ENCODE measurements at regions not wholly inside any gene's neighbourhood (a gene's known extent, or its start where the extent isn't known, plus 50 kb on each side); places are given as distances from the start of the nearest gene placed in this dataset.

DNA sequence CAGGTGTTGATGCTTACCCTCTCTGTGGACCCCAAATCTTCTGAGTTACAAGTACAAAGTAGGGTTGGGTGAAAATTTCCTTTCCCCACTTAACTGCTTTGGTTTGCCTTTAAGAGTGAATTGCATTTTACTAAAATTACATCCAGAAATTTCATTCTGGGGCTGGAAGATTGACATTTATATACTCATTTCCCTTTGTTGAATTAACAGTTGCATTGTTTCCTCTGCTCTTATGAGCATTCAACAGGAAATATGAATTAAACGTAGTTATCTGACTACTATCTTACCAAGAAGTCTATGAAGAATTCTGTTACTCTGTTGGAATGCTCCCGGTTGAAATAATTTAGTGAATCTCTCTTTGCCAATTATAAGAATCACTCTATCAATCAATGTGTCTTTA, 1231.1 kb upstream of the NXPH2 start:
- H3K9me3 ChIP-seq = no peaks in the 10 kb centered on the region
- 57 to 72% (median 69%) methylated on average over 2 of the region's 2 CpGs for WGBS, 5 donors
- H3K36me3 ChIP-seq = no peaks in the 10 kb centered on the region
- intact Hi-C loops (cut with DNase I; ENCODE audit: low total_unique reads) = no loop called here
- no peak overlapping the region for H3K4me3 ChIP-seq
- TF ChIP-seq EP300 (IDR thresholded peaks at IDR 0.05) (no peak), POLR2AphosphoS5 (IDR thresholded peaks at IDR 0.05) (no peak), POLR2A (IDR thresholded peaks at IDR 0.05) (no peak)
- TF ChIP-seq, protein P1, sequence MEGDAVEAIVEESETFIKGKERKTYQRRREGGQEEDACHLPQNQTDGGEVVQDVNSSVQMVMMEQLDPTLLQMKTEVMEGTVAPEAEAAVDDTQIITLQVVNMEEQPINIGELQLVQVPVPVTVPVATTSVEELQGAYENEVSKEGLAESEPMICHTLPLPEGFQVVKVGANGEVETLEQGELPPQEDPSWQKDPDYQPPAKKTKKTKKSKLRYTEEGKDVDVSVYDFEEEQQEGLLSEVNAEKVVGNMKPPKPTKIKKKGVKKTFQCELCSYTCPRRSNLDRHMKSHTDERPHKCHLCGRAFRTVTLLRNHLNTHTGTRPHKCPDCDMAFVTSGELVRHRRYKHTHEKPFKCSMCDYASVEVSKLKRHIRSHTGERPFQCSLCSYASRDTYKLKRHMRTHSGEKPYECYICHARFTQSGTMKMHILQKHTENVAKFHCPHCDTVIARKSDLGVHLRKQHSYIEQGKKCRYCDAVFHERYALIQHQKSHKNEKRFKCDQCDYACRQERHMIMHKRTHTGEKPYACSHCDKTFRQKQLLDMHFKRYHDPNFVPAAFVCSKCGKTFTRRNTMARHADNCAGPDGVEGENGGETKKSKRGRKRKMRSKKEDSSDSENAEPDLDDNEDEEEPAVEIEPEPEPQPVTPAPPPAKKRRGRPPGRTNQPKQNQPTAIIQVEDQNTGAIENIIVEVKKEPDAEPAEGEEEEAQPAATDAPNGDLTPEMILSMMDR (IDR thresholded peaks at IDR 0.05) = no peak
- no peaks in the 10 kb centered on the region for H3K27me3 ChIP-seq
- DNase-seq = no peak
- H3K4me1 ChIP-seq = no peaks in the 10 kb centered on the region
- no peak overlapping the region for H3K27ac ChIP-seq

DNA sequence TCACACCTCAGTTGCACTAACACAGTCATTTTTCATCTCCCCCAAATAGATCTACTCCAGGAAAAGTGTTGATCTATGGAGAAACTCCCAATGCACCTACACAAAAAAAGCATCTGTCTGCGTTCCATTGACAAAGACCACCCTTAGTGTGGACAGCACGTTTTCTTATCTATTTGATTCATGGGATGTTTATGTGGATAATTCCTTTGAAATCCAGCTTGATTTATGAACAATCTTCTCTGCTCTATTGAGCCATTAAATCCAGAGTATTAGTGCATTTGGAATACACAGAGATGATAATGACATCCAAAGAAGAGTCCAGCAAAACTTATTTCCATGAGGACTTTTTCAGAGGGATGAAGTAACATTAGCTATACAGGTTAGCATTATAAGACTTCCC, 1221.9 kb upstream of the NXPH2 start:
- WGBS, 5 donors = 38 to 58% (median 47%) methylated on average over 2 of the region's 2 CpGs
- intact Hi-C loops (cut with DNase I; ENCODE audit: low total_unique reads) = no loop called here
- TF ChIP-seq, protein P1 (IDR thresholded peaks at IDR 0.05) = no peak
- no peak for TF ChIP-seq POLR2A (IDR thresholded peaks at IDR 0.05)
- no peak for TF ChIP-seq POLR2AphosphoS5 (IDR thresholded peaks at IDR 0.05)
- TF ChIP-seq EP300 (IDR thresholded peaks at IDR 0.05) = no peak

DNA sequence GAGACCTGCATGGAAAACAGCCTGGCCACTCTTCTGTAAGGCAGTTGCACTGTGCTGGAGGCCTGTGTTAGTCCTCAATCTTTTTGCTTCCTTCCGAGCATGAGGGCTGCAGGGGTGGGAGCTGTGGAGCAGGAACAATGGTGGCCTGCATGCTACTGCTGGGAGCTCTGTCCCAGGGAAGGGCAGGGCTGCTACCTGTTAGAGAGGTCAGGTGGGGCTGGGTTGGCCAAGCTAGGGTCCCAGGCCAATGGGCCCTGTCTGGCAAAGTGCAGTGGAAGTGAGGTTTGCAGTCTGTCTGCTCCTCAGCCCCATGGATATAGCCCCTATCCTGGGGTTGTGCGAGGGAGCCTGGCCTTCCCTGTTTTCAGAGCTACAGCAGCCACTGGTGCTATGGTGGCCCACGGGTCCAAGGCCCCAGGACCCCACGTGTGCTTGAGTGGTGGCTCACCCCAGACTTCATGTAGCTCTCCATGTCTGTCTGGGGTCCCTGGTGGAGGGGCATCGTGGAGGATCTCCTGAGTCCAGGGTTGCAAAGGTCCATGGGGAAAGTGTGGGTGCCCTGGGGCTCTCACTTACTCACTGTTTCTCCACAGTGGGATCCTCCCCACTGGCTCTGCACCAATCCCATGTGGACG, 1212.6 kb upstream of the NXPH2 start:
- TF ChIP-seq EP300 (IDR thresholded peaks at IDR 0.05) (no peak), POLR2AphosphoS5 (IDR thresholded peaks at IDR 0.05) (no peak), POLR2A (IDR thresholded peaks at IDR 0.05) (no peak)
- TF ChIP-seq, protein P1 (IDR thresholded peaks at IDR 0.05) = no peak
- H3K27ac ChIP-seq = no peak overlapping the region
- intact Hi-C loops (cut with DNase I; ENCODE audit: low total_unique reads) = no loop called here
- no peaks in the 10 kb centered on the region for H3K4me1 ChIP-seq
- WGBS, 5 donors = 83 to 97% (median 94%) methylated on average over 3 to 6 of the region's 6 CpGs
- H3K36me3 ChIP-seq = no peaks in the 10 kb centered on the region
- no peaks in the 10 kb centered on the region for H3K27me3 ChIP-seq
- no peak for DNase-seq
- peaks cover 0 to 12% (median 0%) of the 10 kb centered on the region in 4 donors for H3K9me3 ChIP-seq
- no peak overlapping the region for H3K4me3 ChIP-seq

More for the DNA sequence above, 1221.9 kb upstream of the NXPH2 start:
- Histone ChIP-seq H3K9me3 (no peaks in the 10 kb centered on the region), H3K4me3 (no peak overlapping the region), H3K4me1 (no peaks in the 10 kb centered on the region), H3K27me3 (no peaks in the 10 kb centered on the region), H3K27ac (no peak overlapping the region), H3K36me3 (no peaks in the 10 kb centered on the region)
- DNase-seq = no peak

DNA sequence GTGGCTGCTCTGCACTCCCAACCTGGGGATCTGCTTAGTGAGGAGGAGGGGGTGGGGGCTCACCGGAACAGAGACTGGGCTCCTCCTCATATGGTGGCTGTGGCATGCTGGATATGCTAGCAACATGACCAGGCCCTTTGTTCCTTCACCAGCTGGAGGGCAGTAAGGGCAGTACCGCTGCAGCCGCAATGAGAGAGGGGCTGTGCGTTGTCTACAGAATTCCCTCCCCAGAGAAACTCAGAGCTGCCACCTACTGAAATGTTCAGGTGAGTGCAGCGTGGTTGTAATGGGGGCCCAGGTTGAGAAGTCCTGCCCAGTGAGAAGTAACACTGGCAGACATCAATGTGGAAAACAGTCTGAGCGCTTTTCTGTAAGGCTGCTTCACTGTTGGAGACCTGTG, 1211.9 kb upstream of the NXPH2 start:
- TF ChIP-seq POLR2A (IDR thresholded peaks at IDR 0.05) (no peak), POLR2AphosphoS5 (IDR thresholded peaks at IDR 0.05) (no peak), EP300 (IDR thresholded peaks at IDR 0.05) (no peak)
- TF ChIP-seq, protein P1 (IDR thresholded peaks at IDR 0.05) = no peak
- intact Hi-C loops (cut with DNase I; ENCODE audit: low total_unique reads) = no loop called here
- Histone ChIP-seq H3K27ac (no peak overlapping the region), H3K9me3 (peaks cover 0 to 12% (median 0%) of the 10 kb centered on the region in 4 donors), H3K36me3 (no peaks in the 10 kb centered on the region), H3K27me3 (no peaks in the 10 kb centered on the region), H3K4me1 (no peaks in the 10 kb centered on the region), H3K4me3 (no peak overlapping the region)
- 83 to 99% (median 93%) methylated on average over 2 to 6 of the region's 6 CpGs for WGBS, 5 donors
- DNase-seq = no peak
